H1 (cell line): ENCODE measurements at regions not wholly inside any gene's neighbourhood (a gene's known extent, or its start where the extent isn't known, plus 50 kb on each side); places are given as distances from the start of the nearest gene placed in this dataset.

Source experiments
- CTCF ChIA-PET: fragments of 300-600 bp; sonication (Branson Sonifier 250); formaldehyde crosslinking; loops from one replicate; lab custom pipeline; 2021; ENCODE audit not compliant: partially characterized antibody; lab: Charles Lee
- POLR2A ChIA-PET: fragments of 300-600 bp; sonication (Branson Sonifier 250); formaldehyde crosslinking; loops from one replicate; lab custom pipeline; 2021; ENCODE audit warnings: inconsistent platforms; ENCODE audit not compliant: partially characterized antibody; lab: Charles Lee
- DNase-seq, 2 experiments: peaks; one replicate each; pipeline versions ENCODE4 v3.0.0 to v3.0.0-alpha.2; 2010 to 2022; ENCODE audit warnings: low spot score in 2 of 2, low read depth in 1 of 2, mixed read lengths in 1 of 2
- FAIRE-seq: peaks from 2 replicates; lab custom pipeline; 2011; peaks lifted over from hg19 to GRCh38; lab: Jason Lieb, UNC
- H2AFZ ChIP-seq: 2 replicates; pipeline ENCODE4 v1.8.1; 2012; ENCODE audit warnings: low read length, inconsistent platforms
- H2AK5ac ChIP-seq: 2 replicates; pipeline ENCODE4 v1.6.1; 2013; ENCODE audit warnings: low read depth, low read length
- H2BK120ac ChIP-seq: replicated peaks from 2 replicates; pipeline ENCODE3; 2013; ENCODE audit warnings: low read depth, low read length, inconsistent platforms
- H2BK12ac ChIP-seq: 2 replicates; pipeline ENCODE4 v1.6.1; 2013; ENCODE audit warnings: low read depth, low read length
- H2BK15ac ChIP-seq: 2 replicates; pipeline ENCODE4 v1.6.1; 2013; ENCODE audit warnings: low read length
- H2BK20ac ChIP-seq: 2 replicates; pipeline ENCODE4 v1.6.1; 2013; ENCODE audit warnings: low read length
- H2BK5ac ChIP-seq: 2 replicates; pipeline ENCODE4 v1.6.1; 2013; ENCODE audit warnings: low read depth, low read length
- H3K14ac ChIP-seq: 2 replicates; pipeline ENCODE4 v1.6.1; 2013; ENCODE audit warnings: inconsistent platforms; ENCODE audit not compliant: insufficient read length
- H3K18ac ChIP-seq: 2 replicates; pipeline ENCODE4 v1.6.1; 2013; ENCODE audit warnings: low read length; ENCODE audit errors: extremely low read depth
- H3K23ac ChIP-seq: 2 replicates; pipeline ENCODE4 v1.6.1; 2013; ENCODE audit warnings: inconsistent platforms; ENCODE audit not compliant: insufficient read length
- H3K23me2 ChIP-seq: 2 replicates; pipeline ENCODE4 v1.6.1; 2013; ENCODE audit warnings: low read depth, low read length
- H3K27ac ChIP-seq: 2 replicates; pipeline ENCODE4 v1.6.1; 2011; ENCODE audit warnings: low read depth, low read length, inconsistent platforms
- H3K27me3 ChIP-seq, 4 experiments: replicated peaks in 1 of 4; 1 replicate in 1 of 4; 2 replicates in 3 of 4; pipeline versions ENCODE4 v1.6.1 to v1.8.1; 2011 to 2013; ENCODE audit warnings: low read length in 3 of 4, mild to moderate bottlenecking in 3 of 4, inconsistent platforms in 2 of 4, mixed read lengths in 2 of 4, moderate library complexity in 1 of 4; ENCODE audit not compliant: control insufficient read depth in 3 of 4, insufficient read depth in 3 of 4; ENCODE audit errors: extremely low read depth in 1 of 4
- H3K36me3 ChIP-seq, 4 experiments: 2 replicates each; pipeline versions ENCODE4 v1.6.1 to v1.8.1; 2011 to 2013; ENCODE audit warnings: mild to moderate bottlenecking in 4 of 4, low read length in 3 of 4, moderate library complexity in 2 of 4, control low read depth in 1 of 4, inconsistent platforms in 1 of 4; ENCODE audit not compliant: insufficient read depth in 4 of 4, control insufficient read depth in 2 of 4
- H3K4ac ChIP-seq: replicated peaks from 2 replicates; pipeline ENCODE3; 2013; ENCODE audit warnings: low read length, low read depth, mixed read lengths, inconsistent platforms; ENCODE audit not compliant: insufficient read length
- H3K4me1 ChIP-seq, 4 experiments: replicated peaks in 1 of 4; 1 replicate in 1 of 4; 2 replicates in 3 of 4; pipeline versions ENCODE4 v1.6.1 to v1.8.1; 2011 to 2013; ENCODE audit warnings: low read length in 3 of 4, inconsistent platforms in 2 of 4, mixed read lengths in 1 of 4; ENCODE audit not compliant: insufficient read depth in 4 of 4, control insufficient read depth in 3 of 4
- H3K4me2 ChIP-seq, 2 experiments: 2 replicates each; pipeline versions ENCODE4 v1.6.1 to v1.8.1; 2011 to 2013; ENCODE audit warnings: low read depth in 2 of 2, low read length in 2 of 2, control low read depth in 1 of 2, inconsistent platforms in 1 of 2, mild to moderate bottlenecking in 1 of 2; ENCODE audit not compliant: insufficient read depth in 1 of 2
- H3K4me3 ChIP-seq, 4 experiments: fragments of 200-600, 300-600 bp in 1 of 4; sonication (generic), shearing (Covaris generic), sonication (Bioruptor Twin) in 1 of 4; 2 replicates each; pipeline versions ENCODE4 v1.5.1 to v1.8.1; 2011 to 2016; ENCODE audit warnings: low read length in 4 of 4, low read depth in 3 of 4, control low read depth in 2 of 4, inconsistent platforms in 2 of 4, mild to moderate bottlenecking in 2 of 4, mixed read lengths in 1 of 4, moderate library complexity in 1 of 4; ENCODE audit not compliant: insufficient read depth in 2 of 4; ENCODE audit errors: extremely low read depth in 1 of 4
- H3K56ac ChIP-seq: replicated peaks from 2 replicates; pipeline ENCODE3; 2013; ENCODE audit warnings: low read depth, mild to moderate bottlenecking, mixed read lengths, low read length, inconsistent platforms; ENCODE audit not compliant: insufficient read length
- H3K79me1 ChIP-seq: 2 replicates; pipeline ENCODE4 v1.6.1; 2013; ENCODE audit warnings: low read depth, low read length, control low read depth
- H3K79me2 ChIP-seq, 2 experiments: 2 replicates each; pipeline versions ENCODE4 v1.6.1 to v1.8.1; 2012 to 2013; ENCODE audit warnings: low read length in 2 of 2, mild to moderate bottlenecking in 2 of 2, inconsistent platforms in 1 of 2; ENCODE audit not compliant: insufficient read depth in 2 of 2, control insufficient read depth in 1 of 2
- H3K9ac ChIP-seq, 4 experiments: replicated peaks in 1 of 4; 1 replicate in 1 of 4; 2 replicates in 3 of 4; pipeline versions ENCODE4 v1.6.1 to v1.8.1; 2011 to 2013; ENCODE audit warnings: low read depth in 3 of 4, low read length in 3 of 4, control low read depth in 2 of 4, mild to moderate bottlenecking in 2 of 4, moderate library complexity in 2 of 4, inconsistent platforms in 1 of 4; ENCODE audit errors: extremely low read depth in 1 of 4
- H3K9me3 ChIP-seq, 2 experiments: 2 replicates each; pipeline versions ENCODE4 v1.6.1 to v1.8.1; 2012 to 2013; ENCODE audit warnings: mild to moderate bottlenecking in 2 of 2, moderate library complexity in 2 of 2, control low read depth in 1 of 2, inconsistent platforms in 1 of 2, low read depth in 1 of 2, low read length in 1 of 2, mixed read lengths in 1 of 2; ENCODE audit not compliant: insufficient read depth in 2 of 2
- H4K20me1 ChIP-seq, 2 experiments: replicated peaks in 1 of 2; 2 replicates each; pipeline versions ENCODE3 to v1.8.1; 2011 to 2013; ENCODE audit warnings: inconsistent platforms in 2 of 2, low read length in 2 of 2, mild to moderate bottlenecking in 1 of 2; ENCODE audit not compliant: insufficient read depth in 2 of 2, control insufficient read depth in 1 of 2
- H4K5ac ChIP-seq: 2 replicates; pipeline ENCODE4 v1.6.1; 2013; ENCODE audit warnings: low read length, low read depth, mixed read lengths, inconsistent platforms; ENCODE audit not compliant: insufficient read length
- H4K8ac ChIP-seq: 2 replicates; pipeline ENCODE4 v1.8.0; 2013; ENCODE audit warnings: mild to moderate bottlenecking, moderate library complexity, low read length, inconsistent platforms; ENCODE audit not compliant: insufficient read depth; ENCODE audit errors: extremely low read depth
- H4K91ac ChIP-seq: replicated peaks from 2 replicates; pipeline ENCODE3; 2013; ENCODE audit warnings: low read length, mixed read lengths, inconsistent platforms; ENCODE audit not compliant: insufficient read length
- MAX ChIP-seq: IDR thresholded peaks from 2 replicates; pipeline ENCODE4 v1.6.1; 2012; ENCODE audit warnings: inconsistent platforms
- WGBS, 2 experiments: shearing (Covaris generic) in 1 of 2; methylation state at CpG; one replicate each; pipeline versions ENCODE4 v1.1.6 to v1.1.7; 2013 to 2015; ENCODE audit warnings: low lambda C conversion rate in 2 of 2, mixed read lengths in 2 of 2, inconsistent platforms in 1 of 2, low coverage in 1 of 2, missing lambda C conversion rate in 1 of 2; ENCODE audit not compliant: insufficient replicate concordance in 2 of 2, insufficient coverage in 1 of 2, insufficient read length in 1 of 2; ENCODE audit errors: extremely low coverage in 1 of 2, missing lambda C conversion rate in 1 of 2; 5-methylcytosine and 5-hydroxymethylcytosine counted together

GRCh38 chr2:220941683-220942082, 630.4 kb downstream of the EPHA4 start:
- H3K4ac ChIP-seq, result no peak overlapping the region
- no peak for DNase-seq
- CTCF ChIA-PET, result interaction anchor here (0.5 kb wide), 1 partner anchor 579 kb away, joined by 3 read pairs; no protein-coding TSS in a partner anchor
- no peak overlapping the region for H2BK20ac ChIP-seq
- no peaks in the 10 kb centered on the region for H4K20me1 ChIP-seq
- no peak overlapping the region for H3K56ac ChIP-seq
- FAIRE-seq, result no peak
- H3K4me3 ChIP-seq, result no peak overlapping the region
- no peak overlapping the region for H3K18ac ChIP-seq
- no peak overlapping the region for H2BK12ac ChIP-seq
- no peak overlapping the region for H4K91ac ChIP-seq
- H4K8ac ChIP-seq, result no peak overlapping the region
- H3K4me2 ChIP-seq, result no peak overlapping the region
- H3K23me2 ChIP-seq, result no peaks in the 10 kb centered on the region
- no peak overlapping the region for H2BK120ac ChIP-seq
- peaks cover 2 to 6% of the 10 kb centered on the region in 2 experiments; a peak in 2 of 4 replicates for H3K9me3 ChIP-seq
- no peak overlapping the region for H3K9ac ChIP-seq
- no peak overlapping the region for H3K23ac ChIP-seq
- no peaks in the 10 kb centered on the region for H3K79me2 ChIP-seq
- H3K79me1 ChIP-seq, result no peaks in the 10 kb centered on the region
- H2AK5ac ChIP-seq, result no peak overlapping the region
- H3K4me1 ChIP-seq, result no peaks in the 10 kb centered on the region; a peak in 1 of 7 replicates
- no peak overlapping the region for H2AFZ ChIP-seq
- no peak overlapping the region for H3K27ac ChIP-seq
- no peaks in the 10 kb centered on the region; a peak in 1 of 8 replicates for H3K36me3 ChIP-seq
- H2BK5ac ChIP-seq, result no peak overlapping the region
- no peak overlapping the region for H3K14ac ChIP-seq
- no peak overlapping the region for H4K5ac ChIP-seq
- POLR2A ChIA-PET, result no interaction called here
- no peaks in the 10 kb centered on the region for H3K27me3 ChIP-seq
- WGBS, 2 experiments, result 94% methylated on average over 1 of the region's 1 CpG; no CpG with 5 or more reads in 1 of the 2 experiments
- H2BK15ac ChIP-seq, result no peak overlapping the region
- no peak for TF ChIP-seq MAX
